GM12878 (cell line): ENCODE measurements at regions not wholly inside any gene's neighbourhood (a gene's known extent, or its start where the extent isn't known, plus 50 kb on each side); places are given as distances from the start of the nearest gene placed in this dataset.

Experiments used
- ATAC-seq: fragments of 200-7000 bp; cut with Tn5 transposase; 3 replicates; pipeline ENCODE4 v1.9.1; 2020; ENCODE audit warnings: mild to moderate bottlenecking, moderate library complexity
- BruUV-seq: library from RNA; stranded (reverse); fragments of 400-500 nt; replicated peaks from 2 replicates; lab custom pipeline; 2021; lab: Mats Ljungman, UMichigan
- CTCF ChIA-PET: fragments of 300-600 bp; sonication (Branson Sonifier 250); formaldehyde crosslinking; extraction: SDS; loops from one replicate; lab custom pipeline; 2021; ENCODE audit warnings: inconsistent platforms; lab: Yijun Ruan, JAX
- POLR2A ChIA-PET: fragments of 350-600 bp; formaldehyde crosslinking; extraction: SDS; loops from one replicate; lab custom pipeline; 2021; ENCODE audit warnings: inconsistent platforms; lab: Charles Lee
- RAD21 ChIA-PET: fragments of 300-600 bp; sonication (Branson Sonifier 250); formaldehyde crosslinking; loops from one replicate; lab custom pipeline; 2023; ENCODE audit warnings: antibody characterized with exemption; ENCODE audit not compliant: unreplicated experiment; lab: Charles Lee
- SMC1A ChIA-PET: fragments of 300-600 bp; sonication (Branson Sonifier 250); formaldehyde crosslinking; loops from one replicate; lab custom pipeline; 2023; ENCODE audit not compliant: unreplicated experiment, uncharacterized antibody; lab: Charles Lee
- DNase-seq: peaks from one replicate; pipeline ENCODE4 v3.0.0-alpha.2; 2011; ENCODE audit warnings: low read depth, low spot score
- FAIRE-seq: peaks from 3 replicates; lab custom pipeline; 2011; peaks lifted over from hg19 to GRCh38; lab: Jason Lieb, UNC
- H2AFZ ChIP-seq: 2 replicates; pipeline ENCODE4 v1.6.0; 2011; ENCODE audit warnings: low read depth, low read length, control low read depth; ENCODE audit not compliant: control insufficient read depth
- H3K27ac ChIP-seq: 2 replicates; pipeline ENCODE4 v1.5.1; 2011; ENCODE audit warnings: control low read depth; ENCODE audit not compliant: control insufficient read depth, insufficient read depth
- H3K27me3 ChIP-seq, 2 experiments: replicated peaks in 1 of 2; 2 replicates each; pipeline versions ENCODE4 v1.6.0 to v1.6.1; 2011; ENCODE audit warnings: low read length in 1 of 2; ENCODE audit not compliant: control insufficient read depth in 2 of 2, insufficient read depth in 2 of 2
- H3K36me3 ChIP-seq, 2 experiments: 2 replicates each; pipeline ENCODE4 v1.5.1; 2011; ENCODE audit warnings: low read length in 1 of 2; ENCODE audit not compliant: control insufficient read depth in 2 of 2, insufficient read depth in 2 of 2
- H3K4me1 ChIP-seq: 2 replicates; pipeline ENCODE4 v1.6.1; 2011; ENCODE audit warnings: mild to moderate bottlenecking, low read length, moderate library complexity, mixed read lengths; ENCODE audit not compliant: control insufficient read depth, insufficient read depth
- H3K4me2 ChIP-seq: 2 replicates; pipeline ENCODE4 v1.6.0; 2011; ENCODE audit warnings: control low read depth; ENCODE audit not compliant: control insufficient read depth, insufficient read depth
- H3K4me3 ChIP-seq: fragments of 200-600 bp; sonication (generic); 2 replicates; pipeline ENCODE4 v1.5.1; 2016
- H3K79me2 ChIP-seq: 2 replicates; pipeline ENCODE4 v1.6.0; 2011; ENCODE audit warnings: low read length; ENCODE audit not compliant: control insufficient read depth, insufficient read depth
- H3K9ac ChIP-seq: 2 replicates; pipeline ENCODE4 v1.8.0; 2011; ENCODE audit warnings: low read length, control low read depth, mixed read lengths; ENCODE audit not compliant: control insufficient read depth, insufficient read depth
- H3K9me3 ChIP-seq: replicated peaks from 3 replicates; pipeline ENCODE4 v1.5.1; 2011; ENCODE audit warnings: mild to moderate bottlenecking, low read length; ENCODE audit not compliant: control insufficient read depth, insufficient read depth
- H4K20me1 ChIP-seq: 2 replicates; pipeline ENCODE4 v1.6.0; 2011; ENCODE audit not compliant: control insufficient read depth, insufficient read depth
- BACH1 ChIP-seq: fragments of 450-650 bp; IDR thresholded peaks from 2 replicates; pipeline ENCODE4 v1.6.1; 2017; ENCODE audit warnings: mild to moderate bottlenecking, borderline replicate concordance
- CREB1 ChIP-seq: IDR thresholded peaks from 2 replicates; pipeline ENCODE4 v1.6.1; 2012; ENCODE audit warnings: low read depth, mild to moderate bottlenecking, inconsistent platforms
- IKZF1 ChIP-seq: fragments of 450-650 bp; conservative IDR thresholded peaks from 2 replicates; pipeline ENCODE4 v1.6.1; 2017; ENCODE audit warnings: antibody characterized with exemption, mild to moderate bottlenecking
- IRF4 ChIP-seq: IDR thresholded peaks from 2 replicates; pipeline ENCODE4 v1.6.1; 2011; ENCODE audit warnings: low read depth, low read length
- MLLT1 ChIP-seq: fragments of 450-650 bp; IDR thresholded peaks from 2 replicates; pipeline ENCODE4 v1.6.1; 2016; ENCODE audit warnings: mild to moderate bottlenecking
- NFYB ChIP-seq: IDR thresholded peaks from 2 replicates; pipeline ENCODE4 v1.6.1; 2011; ENCODE audit warnings: low read depth, mild to moderate bottlenecking, low read length, improper control_type of control experiment, moderate library complexity; ENCODE audit not compliant: insufficient read depth
- NR2C1 ChIP-seq: fragments of 450-650 bp; IDR thresholded peaks from 2 replicates; pipeline ENCODE4 v1.6.1; 2017; ENCODE audit warnings: antibody characterized with exemption, mild to moderate bottlenecking, moderate library complexity
- PAX8 ChIP-seq: fragments of 450-650 bp; IDR thresholded peaks from 2 replicates; pipeline ENCODE4 v1.6.1; 2017; ENCODE audit warnings: mild to moderate bottlenecking, moderate library complexity
- PBX3 ChIP-seq: IDR thresholded peaks from 2 replicates; pipeline ENCODE4 v1.6.1; 2011; ENCODE audit warnings: mild to moderate bottlenecking, low read depth, low read length, moderate library complexity; ENCODE audit not compliant: insufficient replicate concordance
- RAD21 ChIP-seq: IDR thresholded peaks from 2 replicates; pipeline ENCODE4 v1.6.1; 2011; ENCODE audit warnings: mild to moderate bottlenecking, low read depth, low read length, moderate library complexity; ENCODE audit not compliant: insufficient read depth
- RAD51 ChIP-seq: fragments of 450-650 bp; IDR thresholded peaks from 2 replicates; pipeline ENCODE4 v1.6.1; 2016; ENCODE audit warnings: moderate library complexity, mild to moderate bottlenecking, inconsistent platforms
- WGBS: methylation state at CpG from one replicate; pipeline ENCODE4 v1.1.6; 2016; ENCODE audit warnings: low lambda C conversion rate; ENCODE audit not compliant: insufficient replicate concordance, insufficient coverage; ENCODE audit errors: missing lambda C conversion rate; 5-methylcytosine and 5-hydroxymethylcytosine counted together
- in situ Hi-C: fragments of 300-500 bp; cut with MboI; formaldehyde crosslinking; loops from 9 replicates; pipeline ENCODE4 v1.14.3; 2018; ENCODE audit warnings: mixed read lengths
- intact Hi-C: fragments of 100-400 bp; cut with micrococcal nuclease; formaldehyde crosslinking; loops from one replicate; pipeline ENCODE4 v1.14.2; 2022; ENCODE audit not compliant: unreplicated experiment
- TF ChIP-seq, protein P1 (sequence below): fragments of 450-650 bp; IDR thresholded peaks from 2 replicates; pipeline ENCODE4 v1.6.1; 2017; ENCODE audit warnings: mild to moderate bottlenecking, moderate library complexity

GRCh38 chr15:62431008-62431797 is 266.1 kb upstream of the C2CD4B start (continued):
- TF ChIP-seq IKZF1, result no peak

- H3K79me2 ChIP-seq, result no peaks in the 10 kb centered on the region
- in situ Hi-C loops (no loop called here), intact Hi-C loops (no loop called here)
- H3K4me1 ChIP-seq, result no peaks in the 10 kb centered on the region
- no peak overlapping the region for H3K4me3 ChIP-seq
- ATAC-seq (no peak), FAIRE-seq (no peak), DNase-seq (no peak)
- POLR2A ChIA-PET, result no interaction called here
- CTCF ChIA-PET, result no interaction called here
- no peak for TF ChIP-seq IRF4
- TF ChIP-seq BACH1, result no peak
- TF ChIP-seq PBX3, result no peak
- no peak for TF ChIP-seq RAD21
- no peak for TF ChIP-seq CREB1
- no peak for TF ChIP-seq RAD51
- TF ChIP-seq, protein P1, sequence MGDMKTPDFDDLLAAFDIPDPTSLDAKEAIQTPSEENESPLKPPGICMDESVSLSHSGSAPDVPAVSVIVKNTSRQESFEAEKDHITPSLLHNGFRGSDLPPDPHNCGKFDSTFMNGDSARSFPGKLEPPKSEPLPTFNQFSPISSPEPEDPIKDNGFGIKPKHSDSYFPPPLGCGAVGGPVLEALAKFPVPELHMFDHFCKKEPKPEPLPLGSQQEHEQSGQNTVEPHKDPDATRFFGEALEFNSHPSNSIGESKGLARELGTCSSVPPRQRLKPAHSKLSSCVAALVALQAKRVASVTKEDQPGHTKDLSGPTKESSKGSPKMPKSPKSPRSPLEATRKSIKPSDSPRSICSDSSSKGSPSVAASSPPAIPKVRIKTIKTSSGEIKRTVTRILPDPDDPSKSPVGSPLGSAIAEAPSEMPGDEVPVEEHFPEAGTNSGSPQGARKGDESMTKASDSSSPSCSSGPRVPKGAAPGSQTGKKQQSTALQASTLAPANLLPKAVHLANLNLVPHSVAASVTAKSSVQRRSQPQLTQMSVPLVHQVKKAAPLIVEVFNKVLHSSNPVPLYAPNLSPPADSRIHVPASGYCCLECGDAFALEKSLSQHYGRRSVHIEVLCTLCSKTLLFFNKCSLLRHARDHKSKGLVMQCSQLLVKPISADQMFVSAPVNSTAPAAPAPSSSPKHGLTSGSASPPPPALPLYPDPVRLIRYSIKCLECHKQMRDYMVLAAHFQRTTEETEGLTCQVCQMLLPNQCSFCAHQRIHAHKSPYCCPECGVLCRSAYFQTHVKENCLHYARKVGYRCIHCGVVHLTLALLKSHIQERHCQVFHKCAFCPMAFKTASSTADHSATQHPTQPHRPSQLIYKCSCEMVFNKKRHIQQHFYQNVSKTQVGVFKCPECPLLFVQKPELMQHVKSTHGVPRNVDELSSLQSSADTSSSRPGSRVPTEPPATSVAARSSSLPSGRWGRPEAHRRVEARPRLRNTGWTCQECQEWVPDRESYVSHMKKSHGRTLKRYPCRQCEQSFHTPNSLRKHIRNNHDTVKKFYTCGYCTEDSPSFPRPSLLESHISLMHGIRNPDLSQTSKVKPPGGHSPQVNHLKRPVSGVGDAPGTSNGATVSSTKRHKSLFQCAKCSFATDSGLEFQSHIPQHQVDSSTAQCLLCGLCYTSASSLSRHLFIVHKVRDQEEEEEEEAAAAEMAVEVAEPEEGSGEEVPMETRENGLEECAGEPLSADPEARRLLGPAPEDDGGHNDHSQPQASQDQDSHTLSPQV, result no peak
- TF ChIP-seq PAX8, result no peak
- no peak for TF ChIP-seq NR2C1
- TF ChIP-seq NFYB, result no peak
- no peak for TF ChIP-seq MLLT1
- H3K4me2 ChIP-seq, result no peak overlapping the region
- H3K9me3 ChIP-seq, result no peaks in the 10 kb centered on the region
- BruUV-seq, result no TSS peak
- SMC1A ChIA-PET, result no interaction called here
- whole genome bisulfite sequencing, result 0% methylated on average over 5 of the region's 5 CpGs
- H3K27ac ChIP-seq, result no peak overlapping the region
- no peaks in the 10 kb centered on the region for H3K36me3 ChIP-seq
- H3K9ac ChIP-seq, result no peak overlapping the region
- H3K27me3 ChIP-seq, result no peaks in the 10 kb centered on the region
- RAD21 ChIA-PET, result no interaction called here
- H2AFZ ChIP-seq, result no peak overlapping the region
- H4K20me1 ChIP-seq, result no peaks in the 10 kb centered on the region
These were observed 266.7 kb upstream of the C2CD4B start for GRCh38 chr15:62431817-62432216.
